Omental fat pad (tissue), 3 donors: ENCODE measurements at regions not wholly inside any gene's neighbourhood (a gene's known extent, or its start where the extent isn't known, plus 50 kb on each side); places are given as distances from the start of the nearest gene placed in this dataset.

ENCODE experiments used
- ATAC-seq: fragments of 150-250 bp; one replicate; pipeline ENCODE4 v1.9.1; 2016; ENCODE audit warnings: mild to moderate bottlenecking, moderate library complexity; ENCODE audit not compliant: low FRiP score
- DNase-seq: peaks from one replicate; pipeline ENCODE4 v3.0.0-alpha.2; 2019; ENCODE audit warnings: low spot score
- CTCF ChIP-seq, 3 donors: fragments of 450-650 bp; IDR thresholded peaks; one replicate each; pipeline ENCODE4 v1.5.1; 2016 to 2017; ENCODE audit warnings: antibody characterized with exemption in 3 of 3, mild to moderate bottlenecking in 3 of 3, moderate library complexity in 2 of 3

DNA sequence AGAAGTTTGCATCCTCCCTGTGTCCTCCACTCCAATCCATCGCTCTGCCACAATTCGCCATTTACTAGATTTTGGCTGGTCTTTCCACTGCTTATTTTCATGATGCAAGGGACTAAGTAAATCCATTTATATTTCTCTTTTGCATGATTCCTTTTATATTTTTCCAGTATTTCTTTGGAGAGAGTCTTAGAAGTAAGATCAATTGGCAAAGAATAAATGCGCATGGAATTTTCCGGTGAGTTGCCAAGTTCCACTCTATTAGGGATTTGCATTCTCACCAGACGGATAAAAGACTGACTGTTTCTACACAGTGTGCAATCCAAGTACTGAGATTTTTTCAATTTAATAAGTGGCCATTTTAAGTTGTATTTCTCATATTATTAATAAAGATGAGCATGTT, 91.7 kb upstream of the PHACTR3 start:
- DNase-seq (no peak), ATAC-seq (no peak)
- no peak for TF ChIP-seq CTCF (IDR thresholded peaks at IDR 0.05)

GRCh38 chr20:59514554-59514953, 89.8 kb upstream of the PHACTR3 start:
- no peak for ATAC-seq
- no peak for TF ChIP-seq CTCF (IDR thresholded peaks at IDR 0.05)
- no peak for DNase-seq

DNA sequence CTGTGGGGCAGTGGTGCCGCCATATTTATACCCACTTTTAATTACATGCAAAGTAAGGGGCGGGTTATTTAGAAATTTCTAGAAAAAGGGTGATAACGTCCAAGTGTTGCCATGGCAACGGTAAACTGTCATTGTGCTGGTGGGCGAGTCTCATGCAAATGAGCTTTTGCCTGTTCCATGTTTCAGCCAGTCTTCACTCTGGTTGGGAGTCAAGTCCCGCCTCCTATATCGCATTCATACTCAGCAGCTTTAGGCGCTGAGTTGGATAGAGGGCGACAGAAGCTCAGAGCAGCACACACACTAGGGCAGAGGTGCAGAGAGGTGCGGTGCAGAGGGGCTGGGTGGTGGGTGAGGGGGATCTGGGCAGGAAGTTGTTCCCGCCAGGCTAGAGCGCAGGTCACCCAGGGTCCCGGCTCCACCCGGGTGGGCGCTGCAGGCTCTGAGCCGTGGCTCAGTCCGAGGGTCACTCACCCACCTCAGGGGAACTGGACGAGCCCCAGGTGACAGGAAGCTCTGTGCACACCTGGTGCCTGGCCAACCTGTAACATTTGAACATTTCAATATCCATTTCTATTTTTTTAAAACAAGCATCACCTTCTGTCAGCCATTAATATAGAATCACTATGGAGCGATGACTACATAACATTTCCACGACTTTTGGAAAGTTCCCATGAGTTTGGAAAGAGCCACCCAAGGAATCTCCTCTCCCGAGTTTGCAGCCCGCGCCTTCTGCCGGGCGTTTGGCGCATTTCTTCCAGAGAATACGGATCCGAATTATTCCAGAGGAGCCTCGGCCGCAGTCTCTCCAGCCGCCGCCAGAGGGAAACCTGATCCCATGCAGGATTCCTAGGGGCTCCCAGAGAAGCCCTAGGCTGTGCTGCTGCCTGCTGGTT, 89.1 kb upstream of the PHACTR3 start:
- peak; percentile 85 for ATAC-seq
- DNase-seq: peak; percentile 38
- peak in 1 of 3 donors; percentile 44 for TF ChIP-seq CTCF (IDR thresholded peaks at IDR 0.05)

- DNase-seq (no peak), ATAC-seq (no peak)
- TF ChIP-seq CTCF (IDR thresholded peaks at IDR 0.05): no peak
Observed at GRCh38 chr20:59515906-59516209, 88.5 kb upstream of the PHACTR3 start.

DNA sequence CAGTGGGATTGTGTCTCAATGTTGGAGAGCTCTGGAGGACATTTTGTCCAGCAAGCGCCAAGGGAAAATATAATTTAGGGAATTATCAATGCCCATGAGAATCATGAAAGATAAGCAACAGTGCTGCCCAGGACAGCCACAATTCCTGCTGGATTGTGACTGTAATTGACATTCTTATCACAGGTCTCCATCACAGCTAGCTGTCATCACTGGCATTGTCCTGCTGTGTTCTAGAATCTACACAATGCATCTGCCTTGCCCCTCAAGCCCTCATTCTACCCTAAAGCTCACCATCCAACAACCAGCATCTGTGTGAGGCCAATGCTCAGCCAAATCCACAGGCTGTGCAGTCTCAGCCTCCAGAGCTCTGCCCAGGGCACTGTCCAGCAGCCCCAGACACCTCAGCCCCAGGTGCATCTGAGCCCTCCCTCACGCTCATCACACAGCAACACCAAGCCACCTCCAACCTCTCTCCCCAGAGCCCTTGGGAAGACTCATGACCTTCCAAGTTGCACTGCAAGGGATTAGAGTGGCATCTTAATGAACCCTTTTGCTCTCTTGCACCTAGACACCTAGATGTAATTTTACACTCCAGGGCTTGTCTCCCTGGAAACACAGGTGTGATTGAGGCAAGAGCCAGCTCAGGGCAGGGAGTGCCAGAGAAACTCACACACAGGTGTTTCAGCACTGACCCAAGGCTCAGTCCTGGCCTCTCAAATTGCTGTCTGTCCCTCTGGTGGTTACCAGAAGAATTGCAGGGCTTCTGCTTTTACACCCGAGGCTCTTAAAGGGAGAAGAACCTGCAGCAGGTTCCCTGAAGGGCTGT, 85.2 kb upstream of the PHACTR3 start:
- TF ChIP-seq CTCF (IDR thresholded peaks at IDR 0.05): no peak
- DNase-seq (no peak), ATAC-seq (peak; percentile 39)

- TF ChIP-seq CTCF (IDR thresholded peaks at IDR 0.05): no peak
- DNase-seq (no peak), ATAC-seq (no peak)
Observed at GRCh38 chr20:59519707-59520014, 84.7 kb upstream of the PHACTR3 start.

DNA sequence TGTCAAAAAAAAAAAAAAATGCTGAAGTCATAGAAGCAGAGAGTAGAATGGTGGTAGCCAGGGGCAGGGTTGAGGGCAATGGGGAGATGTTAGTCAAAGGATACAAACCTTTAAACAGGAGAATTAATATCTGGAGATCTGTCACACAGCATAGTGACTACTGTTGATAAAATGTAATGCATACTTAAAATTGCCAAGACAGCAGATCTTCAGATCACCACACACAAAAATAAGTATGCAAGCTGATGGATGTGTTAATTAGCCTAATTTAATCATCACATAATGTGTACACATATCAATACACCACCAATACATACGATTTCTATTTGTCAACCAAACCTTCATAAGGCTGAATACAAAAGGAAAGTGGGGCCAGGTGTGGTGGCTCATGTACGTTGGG, 83.5 kb upstream of the PHACTR3 start:
- no peak for DNase-seq
- no peak for ATAC-seq

More for the DNA sequence above, 83.5 kb upstream of the PHACTR3 start:
- no peak for TF ChIP-seq CTCF (IDR thresholded peaks at IDR 0.05)
